ENCODE measurements at regions not wholly inside any gene's neighbourhood (a gene's known extent, or its start where the extent isn't known, plus 50 kb on each side); places are given as distances from the start of the nearest gene placed in this dataset.

DNA sequence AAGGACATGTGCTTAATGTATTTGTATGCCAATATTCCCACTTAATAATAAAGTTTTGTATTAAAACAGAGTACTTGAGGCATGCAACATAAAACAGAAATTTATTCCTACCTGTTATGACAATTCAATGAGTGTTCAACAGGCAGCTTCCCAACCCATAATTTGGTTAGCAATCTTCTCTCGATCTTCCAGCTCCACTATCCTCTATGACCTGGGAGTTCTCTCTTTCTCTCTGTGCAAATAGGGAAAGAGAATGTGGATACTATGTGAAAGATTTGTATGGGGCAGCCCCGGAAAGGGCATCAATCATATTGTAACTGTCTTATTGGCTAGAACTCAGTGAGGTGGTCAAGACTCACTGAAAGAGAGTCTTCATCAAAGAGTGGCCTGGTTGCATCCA is 644.9 kb upstream of the PCDH20 start:
- Histone ChIP-seq H3K9me3 (no peaks in the 10 kb centered on the region), H3K36me3 (no peaks in the 10 kb centered on the region), H3K4me3 (replicated peaks in 1 of 3) (no peak overlapping the region), H3K27me3 (no peaks in the 10 kb centered on the region), H3K27ac (no peak overlapping the region), H3K4me1 (no peaks in the 10 kb centered on the region)
- 93 to 95% methylated on average over 2 of the region's 2 CpGs for WGBS, 2 donors
- no peak for TF ChIP-seq POLR2A (IDR thresholded peaks at IDR 0.05)
- TF ChIP-seq, protein P1, sequence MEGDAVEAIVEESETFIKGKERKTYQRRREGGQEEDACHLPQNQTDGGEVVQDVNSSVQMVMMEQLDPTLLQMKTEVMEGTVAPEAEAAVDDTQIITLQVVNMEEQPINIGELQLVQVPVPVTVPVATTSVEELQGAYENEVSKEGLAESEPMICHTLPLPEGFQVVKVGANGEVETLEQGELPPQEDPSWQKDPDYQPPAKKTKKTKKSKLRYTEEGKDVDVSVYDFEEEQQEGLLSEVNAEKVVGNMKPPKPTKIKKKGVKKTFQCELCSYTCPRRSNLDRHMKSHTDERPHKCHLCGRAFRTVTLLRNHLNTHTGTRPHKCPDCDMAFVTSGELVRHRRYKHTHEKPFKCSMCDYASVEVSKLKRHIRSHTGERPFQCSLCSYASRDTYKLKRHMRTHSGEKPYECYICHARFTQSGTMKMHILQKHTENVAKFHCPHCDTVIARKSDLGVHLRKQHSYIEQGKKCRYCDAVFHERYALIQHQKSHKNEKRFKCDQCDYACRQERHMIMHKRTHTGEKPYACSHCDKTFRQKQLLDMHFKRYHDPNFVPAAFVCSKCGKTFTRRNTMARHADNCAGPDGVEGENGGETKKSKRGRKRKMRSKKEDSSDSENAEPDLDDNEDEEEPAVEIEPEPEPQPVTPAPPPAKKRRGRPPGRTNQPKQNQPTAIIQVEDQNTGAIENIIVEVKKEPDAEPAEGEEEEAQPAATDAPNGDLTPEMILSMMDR (IDR thresholded peaks at IDR 0.05): no peak
- intact Hi-C loops (cut with DNase I): no loop called here
- no peak for DNase-seq

DNA sequence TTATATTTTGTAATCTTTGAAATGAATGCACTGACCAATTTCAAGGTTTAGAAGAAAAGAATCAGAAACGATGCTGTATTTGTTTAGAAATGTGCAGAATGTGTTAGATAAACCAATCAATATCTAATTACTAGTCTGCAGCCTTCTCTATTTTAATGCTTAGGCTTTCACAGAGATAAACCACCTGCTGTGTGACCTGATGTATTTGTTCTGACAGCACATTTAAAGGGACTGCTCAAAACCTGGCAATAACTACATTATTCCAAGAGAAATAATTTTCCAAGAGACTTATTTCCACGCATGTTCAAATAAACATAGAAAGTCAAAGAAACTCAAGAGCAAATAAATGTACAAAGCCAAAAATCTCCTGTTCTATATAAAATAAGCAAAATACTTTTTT is 641.6 kb upstream of the PCDH20 start:
- no peak overlapping the region for H3K27ac ChIP-seq
- WGBS, 2 donors: 61 to 66% methylated on average over 2 of the region's 2 CpGs
- DNase-seq: no peak
- intact Hi-C loops (cut with DNase I): no loop called here
- H3K9me3 ChIP-seq: no peaks in the 10 kb centered on the region
- no peak overlapping the region for H3K4me3 ChIP-seq (replicated peaks in 1 of 3)
- H3K36me3 ChIP-seq: no peaks in the 10 kb centered on the region
- no peaks in the 10 kb centered on the region for H3K4me1 ChIP-seq
- no peak for TF ChIP-seq POLR2A (IDR thresholded peaks at IDR 0.05)
- TF ChIP-seq, protein P1 (IDR thresholded peaks at IDR 0.05): no peak
- no peaks in the 10 kb centered on the region for H3K27me3 ChIP-seq

DNA sequence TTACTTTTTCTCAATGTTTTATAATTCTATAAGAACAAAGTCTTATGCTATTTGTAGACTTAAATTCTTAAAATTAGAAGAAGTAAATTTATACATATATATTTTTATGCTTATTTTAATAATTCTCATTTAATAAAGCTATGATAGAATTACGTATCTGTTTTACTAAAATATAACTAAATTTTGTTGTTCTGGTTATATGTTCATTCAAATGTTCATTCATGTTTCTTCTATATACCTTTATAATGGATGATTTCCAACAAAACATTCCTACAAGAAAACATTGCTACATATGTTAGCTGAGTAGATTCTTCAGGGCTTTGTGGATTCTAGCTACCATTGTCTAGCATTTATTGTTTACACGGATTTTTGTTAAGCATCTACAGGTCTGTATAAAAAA is 634.3 kb upstream of the PCDH20 start:
- WGBS, 2 donors: 88 to 90% methylated on average over 2 of the region's 2 CpGs
- Histone ChIP-seq H3K4me1 (no peaks in the 10 kb centered on the region), H3K36me3 (no peaks in the 10 kb centered on the region), H3K27ac (no peak overlapping the region), H3K27me3 (no peaks in the 10 kb centered on the region), H3K9me3 (no peaks in the 10 kb centered on the region), H3K4me3 (replicated peaks in 1 of 3) (no peak overlapping the region)
- no peak for DNase-seq
- TF ChIP-seq POLR2A (IDR thresholded peaks at IDR 0.05): no peak
- TF ChIP-seq, protein P1 (IDR thresholded peaks at IDR 0.05): no peak
- intact Hi-C loops (cut with DNase I): no loop called here

DNA sequence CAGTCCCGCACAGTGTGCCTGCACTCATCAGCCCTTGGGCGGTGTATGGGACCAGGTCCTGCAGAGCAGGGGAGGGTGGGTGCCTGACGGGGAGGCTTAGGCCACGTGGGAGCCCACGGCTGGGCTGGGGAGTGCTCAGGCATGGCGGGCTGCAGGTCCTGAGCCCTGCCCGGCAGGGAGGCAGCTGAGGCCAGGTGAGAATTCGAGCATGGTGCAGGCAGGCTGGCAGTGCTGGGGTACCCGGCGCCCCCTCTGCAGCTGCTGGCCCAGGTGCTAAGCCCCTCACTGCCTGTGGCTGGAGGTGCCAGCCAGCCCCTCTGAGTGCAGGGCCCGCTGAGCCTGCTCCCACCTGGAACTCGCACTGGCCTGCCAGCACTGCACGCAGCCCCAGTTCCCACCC is 630.9 kb upstream of the PCDH20 start:
- Histone ChIP-seq H3K4me1 (no peaks in the 10 kb centered on the region), H3K36me3 (no peaks in the 10 kb centered on the region), H3K9me3 (no peaks in the 10 kb centered on the region), H3K27me3 (no peaks in the 10 kb centered on the region), H3K4me3 (replicated peaks in 1 of 3) (no peak overlapping the region), H3K27ac (no peak overlapping the region)
- intact Hi-C loops (cut with DNase I): no loop called here
- DNase-seq: no peak
- TF ChIP-seq POLR2A (IDR thresholded peaks at IDR 0.05): no peak
- TF ChIP-seq, protein P1 (IDR thresholded peaks at IDR 0.05): no peak
- WGBS, 2 donors: 92 to 100% methylated on average over 5 to 10 of the region's 13 CpGs

DNA sequence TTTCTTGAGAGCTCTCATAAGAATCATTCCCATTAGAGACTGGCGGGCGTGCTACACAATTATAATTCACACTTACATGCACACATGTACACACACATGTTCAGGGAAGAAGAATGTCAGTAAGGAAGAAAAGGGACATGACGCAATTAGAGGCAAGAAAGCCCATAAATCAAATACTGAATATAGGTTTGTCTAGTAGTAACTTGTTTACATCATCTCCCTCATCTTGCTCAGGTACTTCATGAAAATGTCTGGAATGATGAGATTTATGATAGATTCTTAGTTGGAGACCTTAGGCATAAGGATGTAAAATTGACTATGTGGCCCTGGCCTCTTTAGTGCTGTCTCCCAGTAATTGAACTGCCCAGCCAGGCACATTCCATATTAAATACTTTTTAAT is 628.0 kb upstream of the PCDH20 start:
- 90% methylated on average over 3 of the region's 3 CpGs for WGBS, 2 donors
- H3K4me1 ChIP-seq: no peaks in the 10 kb centered on the region
- no peaks in the 10 kb centered on the region for H3K9me3 ChIP-seq
- no peaks in the 10 kb centered on the region for H3K36me3 ChIP-seq
- no peak overlapping the region for H3K4me3 ChIP-seq (replicated peaks in 1 of 3)
- no peak overlapping the region for H3K27ac ChIP-seq
- intact Hi-C loops (cut with DNase I): no loop called here
- no peaks in the 10 kb centered on the region for H3K27me3 ChIP-seq
- no peak for TF ChIP-seq POLR2A (IDR thresholded peaks at IDR 0.05)
- no peak for DNase-seq

DNA sequence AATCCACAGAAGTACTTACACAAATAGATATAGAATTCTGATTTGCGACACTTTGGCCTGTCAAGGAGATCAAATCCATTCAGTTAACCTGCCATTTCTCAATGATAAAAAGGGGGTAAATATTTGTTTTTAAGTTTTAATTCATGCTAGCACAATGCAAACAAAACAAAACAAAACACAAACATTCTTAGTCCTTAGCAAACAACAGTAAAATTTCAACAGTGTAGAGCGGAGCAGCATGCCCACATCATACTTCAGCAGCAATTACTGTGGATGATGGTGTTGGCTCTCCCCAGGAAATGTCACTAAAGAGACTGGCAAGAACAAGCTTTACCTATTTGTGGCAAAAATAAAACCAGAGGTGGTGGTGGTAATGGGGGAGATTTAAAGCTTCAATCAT is 625.2 kb upstream of the PCDH20 start:
- 93 to 94% methylated on average over 2 of the region's 2 CpGs for WGBS, 2 donors
- H3K4me1 ChIP-seq: no peaks in the 10 kb centered on the region
- DNase-seq: no peak
- H3K27me3 ChIP-seq: no peaks in the 10 kb centered on the region
- H3K27ac ChIP-seq: no peak overlapping the region
- no peak for TF ChIP-seq POLR2A (IDR thresholded peaks at IDR 0.05)
- TF ChIP-seq, protein P1 (IDR thresholded peaks at IDR 0.05): no peak
- no peaks in the 10 kb centered on the region for H3K9me3 ChIP-seq
- H3K36me3 ChIP-seq: no peaks in the 10 kb centered on the region
- intact Hi-C loops (cut with DNase I): no loop called here
- H3K4me3 ChIP-seq (replicated peaks in 1 of 3): no peak overlapping the region
